GM18505 (cell line): ENCODE measurements at regions not wholly inside any gene's neighbourhood (a gene's known extent, or its start where the extent isn't known, plus 50 kb on each side); places are given as distances from the start of the nearest gene placed in this dataset.

Source experiments
- ATAC-seq: cut with Tn5 transposase; IDR thresholded peaks from one replicate; pipeline ENCODE4 v1.9.1; 2021; ENCODE audit not compliant: unreplicated experiment
- POLR2A ChIP-seq: IDR thresholded peaks from 4 replicates; pipeline ENCODE4 v1.6.1; 2011; ENCODE audit warnings: borderline replicate concordance; ENCODE audit not compliant: insufficient read depth, insufficient read length; ENCODE audit errors: extremely low read depth

- no peak for ATAC-seq
- TF ChIP-seq POLR2A, result no peak
These were observed 58.1 kb upstream of the NR2F2 start for GRCh38 chr15:96272427-96272826.

- no peak for TF ChIP-seq POLR2A
- no peak for ATAC-seq
These were observed 57.0 kb upstream of the NR2F2 start for GRCh38 chr15:96273317-96274086.

GRCh38 chr15:96274087-96274440 lies 56.4 kb upstream of the NR2F2 start:
- TF ChIP-seq POLR2A, result no peak
- ATAC-seq, result no peak

- no peak for ATAC-seq
- no peak for TF ChIP-seq POLR2A
These were observed 55.8 kb upstream of the NR2F2 start for GRCh38 chr15:96274698-96275097.

GRCh38 chr15:96276438-96277210 lies 53.9 kb upstream of the NR2F2 start:
- ATAC-seq, result no peak
- TF ChIP-seq POLR2A, result no peak
